Putamen (tissue), 1 donor: ENCODE measurements at regions not wholly inside any gene's neighbourhood (a gene's known extent, or its start where the extent isn't known, plus 50 kb on each side); places are given as distances from the start of the nearest gene placed in this dataset.

ENCODE experiments used
- DNase-seq: peaks from one replicate; pipeline ENCODE4 v3.0.0-alpha.2; 2016; ENCODE audit warnings: low spot score

DNA sequence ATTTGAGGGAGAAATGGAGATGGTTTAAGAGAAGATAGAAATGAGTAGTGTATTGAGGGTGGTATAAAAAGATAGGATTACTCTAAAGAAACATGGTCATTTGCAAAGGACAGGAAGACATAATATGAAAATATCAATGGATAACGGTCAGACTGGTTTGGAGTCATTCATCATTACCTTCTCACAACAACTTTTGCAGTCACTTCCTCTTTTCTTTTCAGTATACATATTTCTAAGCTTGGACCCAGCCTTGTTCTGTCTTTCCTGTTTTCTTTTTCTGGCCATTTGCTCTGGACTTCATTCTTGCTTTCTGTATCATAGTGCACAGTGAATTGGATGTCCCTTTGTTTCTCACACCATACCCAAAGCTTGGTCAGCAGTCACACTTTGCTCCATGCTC is 966.5 kb upstream of the TYRP1 start:
- no peak for DNase-seq

DNA sequence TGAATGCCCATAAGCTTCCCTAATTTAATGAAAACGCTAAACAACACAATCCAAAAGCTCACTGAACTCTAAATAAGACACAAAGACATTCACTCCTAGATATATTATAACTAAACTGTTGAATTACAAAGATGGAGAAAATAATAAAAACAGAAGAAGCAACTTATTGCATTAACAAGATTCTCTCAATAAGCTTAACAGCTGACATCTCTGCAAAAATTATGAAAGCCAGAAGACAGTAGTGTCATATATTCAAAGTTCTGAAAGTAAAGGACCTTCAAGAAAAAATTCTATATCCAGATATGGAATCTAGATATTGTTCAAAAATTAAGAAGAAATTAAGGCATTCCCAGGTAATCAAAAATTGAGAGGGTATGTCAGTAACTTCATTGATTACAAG is 957.8 kb upstream of the TYRP1 start:
- DNase-seq = no peak

DNA sequence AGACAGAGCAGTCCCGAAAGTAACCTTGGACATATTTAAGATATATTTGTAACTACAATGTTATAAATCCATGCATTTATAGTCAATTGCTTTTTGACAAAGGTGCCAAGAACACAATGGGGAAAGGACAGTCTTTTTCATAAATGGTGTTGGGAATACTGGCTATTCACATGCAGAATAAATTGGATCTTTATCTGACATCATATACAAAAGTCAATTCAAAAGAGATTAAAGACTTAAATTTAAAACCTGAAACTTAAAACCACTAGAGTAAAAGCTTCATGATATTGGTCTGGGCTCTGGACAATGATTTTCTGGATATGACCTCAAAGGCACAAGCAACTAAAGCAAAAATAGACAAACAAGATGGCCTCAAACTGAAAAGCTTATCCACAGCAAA is 950.7 kb upstream of the TYRP1 start:
- DNase-seq = no peak

DNA sequence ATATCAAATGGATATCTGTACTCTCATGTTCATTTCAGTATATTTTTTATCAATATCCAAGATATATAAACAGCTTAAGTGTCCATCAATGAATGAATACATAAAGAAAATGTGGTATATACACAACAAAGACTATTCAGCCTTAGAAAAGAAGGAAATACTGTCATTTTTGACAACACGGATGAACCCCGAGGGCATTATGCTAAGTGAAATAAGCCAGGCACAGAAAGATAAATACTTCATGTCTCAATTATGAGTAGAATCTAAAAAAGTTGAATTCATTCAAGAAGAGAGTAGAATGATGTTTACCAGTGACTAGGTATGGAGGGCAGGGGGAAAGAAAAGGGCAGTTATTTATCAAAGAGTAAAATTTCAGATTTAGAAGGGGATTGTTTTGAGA is 949.8 kb upstream of the TYRP1 start:
- DNase-seq = no peak

DNA sequence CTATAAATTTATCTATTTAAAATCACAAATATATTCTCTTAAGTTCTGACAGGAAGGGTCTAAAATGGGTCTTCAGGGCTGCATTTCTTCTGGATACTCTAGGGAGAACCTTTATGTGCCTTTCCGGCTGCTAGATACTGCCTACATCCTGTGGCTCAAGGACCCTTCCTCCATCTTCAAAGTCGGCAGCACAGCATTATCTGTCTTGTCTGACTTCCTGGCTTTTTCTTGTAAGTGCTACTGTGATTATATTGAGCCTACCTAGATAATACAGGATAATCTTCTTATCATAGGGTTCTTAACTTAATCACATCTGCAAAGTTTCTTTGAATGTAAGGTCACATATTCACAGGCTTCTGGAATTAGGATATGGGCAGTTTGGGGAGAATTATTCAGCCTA is 943.8 kb upstream of the TYRP1 start:
- DNase-seq = no peak

DNA sequence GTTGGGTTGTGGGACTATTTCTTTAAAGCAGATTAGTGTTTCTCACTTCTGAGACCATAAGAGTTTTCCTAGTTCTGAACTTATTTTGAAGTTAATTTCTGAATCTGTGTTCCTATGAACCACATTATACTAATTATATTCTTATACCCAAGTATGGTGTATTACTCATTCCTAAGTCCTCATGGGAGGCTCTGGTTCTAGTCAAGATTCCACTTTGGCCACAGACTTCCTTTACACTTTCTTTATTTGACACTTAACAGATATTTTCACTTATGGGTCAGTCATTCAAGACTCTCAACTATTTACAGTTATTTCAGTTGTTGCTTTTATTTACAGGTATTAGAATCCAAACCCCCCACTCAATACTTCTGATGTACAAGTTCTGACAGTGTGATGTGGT is 937.2 kb upstream of the TYRP1 start:
- DNase-seq = no peak

DNA sequence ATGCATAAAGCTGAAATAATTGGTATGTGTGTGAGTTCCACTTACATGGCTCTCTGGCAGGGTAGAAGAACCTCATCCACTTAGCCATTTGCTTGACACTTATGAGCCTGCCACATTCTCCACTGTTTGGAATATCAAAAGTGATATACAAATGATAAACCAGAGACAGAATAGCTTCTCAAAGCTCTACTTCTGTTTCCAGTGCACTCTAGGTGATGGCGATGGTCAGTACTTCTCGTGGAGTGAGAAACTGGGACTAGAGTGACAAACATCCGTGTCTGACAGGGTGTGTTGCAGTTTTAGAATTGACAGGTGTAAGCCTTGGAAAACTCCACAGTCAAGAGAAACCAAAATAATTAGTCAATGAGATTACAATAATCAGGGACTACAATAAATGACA is 935.8 kb upstream of the TYRP1 start:
- DNase-seq = no peak

DNA sequence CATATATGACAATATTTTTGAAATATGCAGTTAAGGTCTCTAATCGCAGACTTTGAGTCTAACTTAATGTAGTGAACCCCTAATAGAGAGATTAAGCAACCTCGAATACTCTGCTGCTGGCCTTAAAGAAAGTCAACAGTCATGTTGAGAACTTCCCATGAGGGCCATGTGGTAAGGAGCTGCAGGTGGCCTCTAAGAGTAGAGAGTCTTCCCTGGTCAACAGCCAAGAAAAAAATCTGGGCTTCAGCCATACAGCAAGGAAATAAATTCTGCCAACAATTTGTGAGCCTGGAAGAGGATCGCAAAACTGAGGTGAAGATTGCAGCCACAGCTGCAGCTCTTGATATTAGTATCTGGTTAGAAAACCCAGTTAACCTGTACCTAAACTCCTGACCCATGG is 935.2 kb upstream of the TYRP1 start:
- DNase-seq = no peak

DNA sequence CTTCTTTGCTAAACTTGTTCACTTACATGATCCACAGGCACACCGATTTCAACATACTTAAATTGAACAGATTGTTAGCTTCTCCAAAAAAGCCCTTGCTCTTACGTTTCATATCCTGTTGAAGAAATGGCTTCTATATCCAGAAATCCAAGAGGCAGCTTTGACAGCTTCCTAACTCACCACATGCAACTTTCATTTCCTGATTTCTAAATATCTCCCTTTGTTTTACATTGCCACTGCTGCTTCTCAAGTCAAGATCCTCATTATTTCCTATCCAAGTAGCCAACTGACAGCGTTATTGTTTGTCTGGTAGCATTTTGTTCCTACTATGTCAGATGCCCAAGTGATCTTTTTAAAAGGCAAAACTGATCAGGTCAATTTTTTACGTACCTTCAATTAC is 913.2 kb upstream of the TYRP1 start:
- DNase-seq = no peak

DNA sequence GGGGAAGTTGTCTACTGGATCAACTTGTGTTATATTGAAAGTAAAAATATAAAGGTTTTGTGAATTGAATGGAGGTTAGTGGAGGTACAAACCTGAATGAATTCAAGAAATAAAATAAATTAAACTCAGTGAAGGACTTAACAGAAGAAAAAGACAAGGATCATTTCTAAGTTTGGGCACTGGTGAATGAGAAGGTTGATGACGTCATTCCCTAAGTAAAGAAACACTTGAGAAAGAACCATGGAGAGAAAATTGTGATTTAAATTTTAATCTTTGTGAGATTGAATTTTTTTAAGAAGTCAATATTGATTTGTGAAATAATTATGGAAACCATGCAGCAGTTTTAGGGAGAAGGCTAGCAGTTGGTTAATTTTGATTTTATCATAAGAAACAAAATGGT is 900.3 kb upstream of the TYRP1 start:
- DNase-seq = no peak

DNA sequence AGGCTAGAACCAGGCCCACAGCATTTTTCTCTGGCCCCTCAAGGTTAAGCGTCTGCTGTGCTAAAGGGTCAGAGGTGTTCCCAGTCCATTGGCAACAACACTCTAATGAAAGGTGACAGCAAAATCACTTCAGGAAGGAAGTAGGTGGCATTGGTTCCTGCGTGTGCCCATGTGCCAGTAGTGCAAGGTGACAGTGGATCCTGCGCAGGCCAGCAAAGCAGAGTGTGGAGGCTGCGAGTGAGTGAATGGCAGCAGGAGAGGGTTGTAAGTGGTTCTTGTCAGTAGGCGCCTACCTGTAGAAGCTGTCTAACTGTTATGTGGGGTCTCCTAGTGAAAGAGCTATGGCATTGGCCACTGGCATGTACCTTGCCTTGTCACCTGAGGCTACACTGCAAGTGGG is 898.2 kb upstream of the TYRP1 start:
- DNase-seq = no peak

DNA sequence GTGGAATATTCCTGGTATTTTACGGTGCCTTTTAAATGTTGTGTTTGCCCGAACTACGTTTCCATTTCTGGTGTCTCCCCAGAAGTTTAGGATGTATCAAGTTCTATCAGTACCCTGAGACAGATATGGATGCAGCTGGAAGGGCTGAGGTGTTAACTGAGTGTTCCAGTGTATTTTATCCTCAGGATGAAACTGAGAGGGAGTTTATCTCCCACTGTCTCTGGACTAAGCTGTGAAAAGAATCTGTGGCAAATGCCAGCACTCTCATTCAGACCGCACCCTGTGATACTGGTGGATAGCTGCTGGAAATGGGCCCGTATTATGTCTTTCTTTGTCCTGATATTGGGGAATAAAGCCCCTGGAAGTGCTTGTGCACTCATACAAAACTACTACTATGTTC is 887.2 kb upstream of the TYRP1 start:
- no peak for DNase-seq

DNA sequence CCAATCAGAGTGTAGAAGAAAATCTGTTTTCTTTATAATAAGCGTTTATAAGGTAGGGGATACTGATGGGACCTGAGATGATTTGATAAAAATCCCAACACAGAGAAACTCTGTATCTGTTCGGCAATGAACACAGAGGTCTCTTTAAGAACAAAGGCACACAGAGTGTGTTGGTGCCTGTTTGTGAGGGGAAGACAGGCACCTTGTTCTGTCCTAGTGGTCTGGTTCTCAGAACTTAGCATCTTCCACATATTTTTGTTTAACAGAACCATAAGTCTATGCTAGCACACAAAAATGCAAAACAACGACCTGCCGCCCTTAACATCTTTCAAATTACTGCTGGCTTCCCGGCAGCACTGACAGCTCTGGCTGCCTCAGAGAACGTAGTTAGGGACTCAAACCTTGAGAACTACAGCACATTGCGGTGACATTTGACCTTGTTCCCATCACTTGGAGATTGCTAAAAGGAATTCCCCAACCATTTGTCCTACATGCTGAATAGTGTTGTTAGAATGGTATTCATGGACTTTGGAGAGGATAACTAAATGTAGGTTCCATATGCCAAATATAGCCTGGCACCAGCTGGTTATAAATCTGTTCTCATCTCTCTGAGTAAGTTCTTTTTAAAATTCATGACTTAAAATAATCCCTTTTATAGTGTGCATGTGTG is 871.7 kb upstream of the TYRP1 start:
- no peak for DNase-seq

DNA sequence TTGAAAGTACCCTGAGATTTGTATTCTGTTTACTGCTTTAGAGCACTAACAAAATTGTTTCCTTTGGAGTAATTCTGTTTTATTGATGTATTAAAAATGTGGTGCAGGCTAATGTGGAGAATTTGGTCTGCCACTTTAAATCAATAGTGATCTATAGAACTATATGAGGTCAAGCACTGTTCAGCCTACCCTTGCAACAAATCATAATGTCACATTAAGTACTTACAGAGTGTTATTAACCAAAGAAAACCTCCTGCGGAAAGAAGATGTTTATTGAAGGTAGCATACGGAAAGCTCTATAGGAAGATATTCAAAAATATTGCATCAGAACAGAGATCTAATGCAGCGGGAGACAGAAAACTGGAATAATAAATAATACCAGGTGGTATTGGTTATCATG is 865.0 kb upstream of the TYRP1 start:
- no peak for DNase-seq

DNA sequence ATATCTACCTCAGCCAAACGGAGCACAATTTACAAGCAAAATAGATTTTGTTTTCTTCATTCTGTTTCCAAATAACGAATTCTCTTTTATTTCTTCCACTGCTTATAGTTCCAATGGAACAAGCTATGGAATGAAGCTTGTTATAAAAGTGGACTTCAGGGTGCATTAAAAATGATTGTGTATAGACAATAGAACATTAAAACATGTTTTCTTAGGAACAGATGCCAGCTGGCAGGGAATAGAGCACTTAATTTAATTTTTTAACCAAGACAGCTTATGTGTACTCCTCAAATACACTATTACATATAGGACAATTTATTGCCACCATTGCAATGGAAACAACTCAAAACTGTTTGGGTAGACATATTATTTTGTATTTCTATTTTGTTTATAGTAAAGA is 860.1 kb upstream of the TYRP1 start:
- no peak for DNase-seq

DNA sequence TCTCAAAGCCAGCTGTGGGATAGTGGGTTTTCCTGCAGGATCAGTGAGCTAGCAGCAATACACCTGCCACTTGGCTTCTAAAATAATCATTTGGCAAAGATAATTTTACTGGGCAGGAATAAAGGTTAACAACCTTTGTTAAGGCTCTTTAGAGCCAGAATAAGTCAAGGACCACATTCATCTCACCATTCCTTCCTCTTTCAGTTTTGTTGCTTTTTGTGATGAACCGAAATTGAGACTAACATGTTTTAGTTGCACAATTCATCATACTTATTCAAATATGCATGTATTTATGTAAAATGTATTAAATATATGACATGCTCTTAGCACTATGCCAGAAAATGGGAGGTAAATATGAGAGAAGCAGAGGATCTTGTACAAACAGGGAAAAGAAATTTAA is 824.4 kb upstream of the TYRP1 start:
- DNase-seq = no peak

DNA sequence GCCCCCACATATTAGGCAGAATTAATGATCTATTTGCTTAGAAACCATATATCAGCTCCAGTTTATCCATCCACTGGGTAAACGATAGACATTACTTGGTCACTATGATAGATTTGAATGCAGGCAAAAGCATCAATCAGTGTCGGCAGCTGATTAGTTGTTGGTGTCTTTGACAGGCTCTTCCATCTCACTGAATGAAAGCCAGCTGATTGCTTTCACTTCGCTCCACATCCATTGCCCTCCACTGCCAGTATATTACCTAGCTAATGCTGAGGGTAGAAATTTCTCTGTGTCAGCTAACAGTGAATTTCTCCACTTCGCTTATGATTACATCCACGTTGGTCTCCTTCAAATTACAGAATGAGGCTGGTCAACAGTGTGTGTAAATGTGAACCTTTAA is 821.3 kb upstream of the TYRP1 start:
- no peak for DNase-seq

DNA sequence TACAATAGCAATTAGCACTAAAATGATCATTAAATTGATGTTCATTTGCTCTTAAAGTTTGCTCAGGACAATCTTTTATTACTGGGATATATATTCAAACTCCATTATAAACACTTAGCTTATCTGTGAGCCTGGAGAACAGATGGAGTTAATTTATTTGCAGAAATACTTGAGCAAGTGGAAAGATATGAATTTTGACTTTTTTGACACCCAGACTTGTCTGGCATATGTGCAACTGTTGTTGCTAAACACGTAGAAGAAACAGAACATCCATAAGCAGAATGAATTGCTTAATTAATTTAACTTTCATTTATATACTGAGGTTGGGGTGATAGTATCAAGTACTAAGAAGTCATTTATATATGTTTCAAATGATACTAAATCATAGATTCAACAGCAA is 820.7 kb upstream of the TYRP1 start:
- DNase-seq = no peak

DNA sequence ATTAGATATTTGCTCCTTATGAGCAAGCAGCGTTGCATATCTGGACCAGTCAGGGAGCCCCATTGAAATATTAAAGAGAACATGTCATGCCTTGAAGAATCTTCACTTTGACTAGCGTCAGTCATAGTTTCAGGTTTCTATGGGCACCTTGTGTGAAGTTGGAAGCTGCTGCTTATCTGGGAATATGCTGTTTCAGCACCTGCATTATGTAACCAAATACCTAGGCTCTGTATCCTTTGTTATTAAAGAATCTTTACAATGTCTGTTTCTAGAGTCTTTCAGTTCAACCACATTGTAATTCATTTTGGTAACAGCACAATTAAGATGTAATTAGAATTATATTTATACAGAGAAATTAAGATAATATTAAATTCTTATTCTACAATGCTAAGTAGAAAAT is 818.8 kb upstream of the TYRP1 start:
- no peak for DNase-seq

DNA sequence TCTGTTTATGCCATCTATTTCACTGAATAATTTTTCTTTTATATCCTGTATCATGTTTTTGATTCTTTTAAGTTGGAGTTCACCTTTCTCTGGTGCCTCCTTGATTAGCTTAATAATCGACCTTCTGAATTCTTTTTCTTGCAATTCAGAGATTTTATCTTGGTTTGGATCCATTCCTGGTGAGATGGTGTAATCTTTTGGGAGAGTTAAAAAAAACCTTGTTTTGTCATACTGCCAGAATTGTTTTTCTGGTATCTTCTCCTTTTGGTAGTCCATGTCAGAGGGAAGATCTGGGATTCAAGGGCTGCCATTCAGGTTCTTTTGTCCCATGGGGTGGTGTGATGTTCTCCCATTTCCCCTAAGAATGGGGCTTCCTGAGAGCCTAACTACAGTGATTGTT is 800.8 kb upstream of the TYRP1 start:
- no peak for DNase-seq

DNA sequence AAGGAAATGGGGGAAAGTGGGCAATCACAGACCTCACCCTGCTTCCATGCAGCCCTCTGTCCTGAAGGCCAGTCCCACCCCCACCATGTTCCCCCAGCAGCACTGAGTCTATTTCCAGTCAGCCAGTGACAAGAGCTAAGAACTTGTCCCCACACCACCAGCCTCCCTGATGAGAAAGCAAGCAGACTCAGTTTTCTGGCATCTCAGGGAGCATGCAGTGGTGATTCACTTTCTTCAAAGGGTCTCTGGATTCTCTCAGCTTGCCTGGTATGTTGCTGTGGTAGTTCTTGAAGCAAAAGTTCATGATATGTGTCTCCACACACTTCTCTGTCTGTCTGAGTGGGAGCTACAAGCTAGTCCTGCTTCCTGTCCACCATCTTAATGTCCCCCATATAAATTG is 799.9 kb upstream of the TYRP1 start:
- DNase-seq = no peak

DNA sequence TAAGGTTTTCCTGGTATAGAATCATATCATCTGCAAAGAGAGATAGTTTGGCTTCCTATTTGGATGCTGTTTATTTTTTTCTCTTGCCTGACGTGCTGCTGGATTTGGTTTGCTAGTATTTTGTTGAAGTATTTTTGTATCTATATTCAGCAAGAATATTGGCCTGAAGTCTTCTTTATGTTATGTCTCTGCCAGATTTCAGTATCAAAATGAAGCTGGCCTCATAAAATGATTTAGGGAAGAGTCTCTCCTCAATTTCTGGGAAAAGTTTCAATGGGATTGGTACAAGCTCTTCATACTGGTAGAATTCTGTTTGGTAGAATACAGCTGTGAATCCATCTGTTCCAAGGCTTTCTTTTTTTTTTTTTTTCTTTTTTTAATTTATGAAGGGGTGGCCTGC is 799.0 kb upstream of the TYRP1 start:
- no peak for DNase-seq

DNA sequence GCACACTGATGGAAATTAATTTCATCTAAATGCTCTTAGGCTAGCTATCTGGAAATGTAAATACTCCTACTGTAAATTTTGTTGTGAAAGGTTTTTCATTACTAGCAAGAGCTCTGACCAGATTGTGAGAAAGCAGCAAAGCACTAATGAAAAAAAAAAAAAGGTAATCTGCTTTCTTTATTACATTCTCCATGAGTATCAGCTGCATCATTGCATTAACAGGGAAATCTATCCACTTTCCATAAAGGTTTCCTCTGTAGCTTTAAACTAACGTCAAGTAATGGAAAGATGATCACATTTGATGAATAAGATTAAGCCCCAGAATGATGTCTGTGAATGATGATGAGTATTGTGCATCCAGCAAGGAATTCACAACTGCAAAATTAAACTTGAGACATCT is 790.6 kb upstream of the TYRP1 start:
- no peak for DNase-seq

DNA sequence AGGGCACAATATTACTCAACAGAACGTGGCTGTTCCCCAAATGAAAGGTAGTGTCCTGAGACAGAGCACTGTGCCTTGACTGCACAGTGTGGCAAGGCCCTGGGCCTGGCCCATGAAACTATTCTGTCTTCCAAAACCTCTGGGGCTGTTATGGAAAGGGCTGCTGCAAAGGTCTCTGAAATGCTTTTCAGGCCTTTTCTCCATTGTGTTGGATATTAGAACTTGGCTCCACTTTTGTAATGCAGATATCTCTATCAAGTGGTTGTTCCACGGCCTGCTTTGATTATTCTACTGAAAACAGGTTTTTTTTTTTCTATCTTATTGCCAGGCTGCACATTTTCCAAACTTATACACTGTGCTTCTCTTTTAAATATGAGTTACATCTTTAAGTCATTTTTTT is 777.5 kb upstream of the TYRP1 start:
- DNase-seq = no peak

DNA sequence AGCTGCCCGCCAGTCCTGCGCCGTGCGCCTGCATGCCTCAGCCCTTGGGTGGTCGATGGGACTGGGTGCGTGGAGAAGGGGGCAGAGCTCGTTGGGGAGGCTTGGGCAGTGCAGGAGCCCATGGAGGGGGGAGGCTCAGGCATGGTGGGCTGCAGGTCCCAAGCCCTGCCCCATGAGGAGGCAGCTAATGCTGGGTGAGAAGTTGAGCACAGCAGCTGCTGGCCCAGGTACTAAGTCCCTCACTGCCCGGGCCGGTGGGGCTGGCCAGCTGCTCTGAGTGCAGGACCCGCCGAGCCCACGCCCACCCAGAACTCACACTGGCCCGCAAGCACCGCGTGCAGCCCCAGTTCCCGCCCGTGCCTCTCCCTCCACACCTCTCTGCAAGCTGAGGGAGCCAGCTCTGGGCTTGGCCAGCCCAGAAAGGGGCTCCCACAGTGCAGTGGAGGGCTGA is 764.3 kb upstream of the TYRP1 start:
- DNase-seq = no peak
